SU-DHL-6 (cell line): ENCODE measurements at regions not wholly inside any gene's neighbourhood (a gene's known extent, or its start where the extent isn't known, plus 50 kb on each side); places are given as distances from the start of the nearest gene placed in this dataset.

ENCODE experiments used
- H2AFZ ChIP-seq: fragments of 200-600 bp; sonication (generic); 2 replicates; pipeline ENCODE4 v1.6.1; 2014; ENCODE audit warnings: low read depth, mild to moderate bottlenecking, moderate library complexity, mixed read lengths, antibody characterized with exemption, low read length; ENCODE audit not compliant: severe bottlenecking
- H3F3A ChIP-seq: fragments of 200-600 bp; shearing (Covaris generic); 2 replicates; pipeline ENCODE4 v1.6.0; 2016; ENCODE audit warnings: antibody characterized with exemption, mild to moderate bottlenecking; ENCODE audit not compliant: insufficient read depth
- H3K27ac ChIP-seq: fragments of 200-600 bp; sonication (generic); 2 replicates; pipeline ENCODE4 v1.5.1; 2016; ENCODE audit warnings: low read depth, mild to moderate bottlenecking, low read length, moderate library complexity, mixed read lengths
- H3K27me3 ChIP-seq: fragments of 200-600 bp; sonication (generic), shearing (Covaris generic); 2 replicates; pipeline ENCODE4 v1.6.0; 2014; ENCODE audit warnings: mild to moderate bottlenecking, low read length
- H3K36me3 ChIP-seq: fragments of 200-600 bp; sonication (generic); 2 replicates; pipeline ENCODE4 v1.6.1; 2014; ENCODE audit warnings: mild to moderate bottlenecking, low read length, mixed read lengths
- H3K4me2 ChIP-seq: fragments of 300-600, 200-600 bp; shearing (Covaris generic), sonication (generic); 2 replicates; pipeline ENCODE4 v1.6.0; 2014; ENCODE audit warnings: low read length, low read depth, mild to moderate bottlenecking; ENCODE audit not compliant: poor library complexity, severe bottlenecking
- H3K4me3 ChIP-seq: fragments of 200-600 bp; sonication (generic); 2 replicates; pipeline ENCODE4 v1.5.1; 2014; ENCODE audit warnings: antibody characterized with exemption, low read length, mild to moderate bottlenecking, mixed read lengths; ENCODE audit not compliant: insufficient read depth, poor library complexity, severe bottlenecking
- H3K79me2 ChIP-seq: fragments of 200-600 bp; sonication (generic); 2 replicates; pipeline ENCODE4 v1.6.1; 2014; ENCODE audit warnings: mild to moderate bottlenecking, low read length, moderate library complexity; ENCODE audit not compliant: insufficient read depth
- H3K9ac ChIP-seq: fragments of 200-600 bp; sonication (generic); 2 replicates; pipeline ENCODE4 v1.7.0; 2014; ENCODE audit warnings: mild to moderate bottlenecking, low read length
- H3K9me2 ChIP-seq: fragments of 200-600 bp; sonication (generic); replicated peaks from 2 replicates; pipeline ENCODE4 v1.6.1; 2014; ENCODE audit warnings: low read length; ENCODE audit not compliant: insufficient read depth
- H3K9me3 ChIP-seq: fragments of 200-600 bp; sonication (generic); 2 replicates; pipeline ENCODE4 v1.6.1; 2014; ENCODE audit warnings: low read length, mixed read lengths; ENCODE audit not compliant: insufficient read depth
- H4K20me1 ChIP-seq: fragments of 200-600 bp; sonication (generic); 2 replicates; pipeline ENCODE4 v1.6.1; 2014; ENCODE audit warnings: low read depth, mild to moderate bottlenecking, antibody characterized with exemption, low read length, moderate library complexity, mixed read lengths
- EZH2phosphoT487 ChIP-seq: fragments of 200-600 bp; sonication (generic), shearing (Covaris generic); conservative IDR thresholded peaks from 2 replicates; pipeline ENCODE4 v1.6.1; 2018; ENCODE audit warnings: mild to moderate bottlenecking, antibody characterized with exemption, low read length, moderate library complexity, mixed read lengths
- TF ChIP-seq, protein P1 (sequence below): fragments of 200-600 bp; sonication (generic); IDR thresholded peaks from one replicate; pipeline ENCODE4 v1.5.1; 2017; ENCODE audit warnings: antibody characterized with exemption, mild to moderate bottlenecking, low read length, moderate library complexity; ENCODE audit not compliant: insufficient read depth, poor library complexity, severe bottlenecking

DNA sequence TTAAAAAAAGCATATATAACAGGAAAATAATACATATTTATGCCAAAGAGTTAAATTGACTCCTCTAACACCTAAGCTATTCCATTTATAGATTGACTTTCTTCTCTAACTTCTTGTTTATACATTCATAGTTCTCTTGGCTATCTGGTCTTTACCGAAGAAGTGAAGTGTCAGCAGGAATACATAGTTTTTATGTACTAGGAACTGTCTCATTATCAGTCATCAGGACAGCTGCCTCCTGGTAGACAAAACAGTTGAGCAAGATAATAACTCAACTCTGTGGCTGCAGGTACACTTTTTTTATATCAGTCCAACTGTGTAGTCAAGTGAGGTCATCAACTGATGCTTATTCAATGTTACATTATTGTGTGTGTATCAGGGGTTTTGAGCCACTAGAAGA lies 1436.0 kb upstream of the NUDT12 start:
- TF ChIP-seq EZH2phosphoT487 = no peak
- TF ChIP-seq, protein P1, sequence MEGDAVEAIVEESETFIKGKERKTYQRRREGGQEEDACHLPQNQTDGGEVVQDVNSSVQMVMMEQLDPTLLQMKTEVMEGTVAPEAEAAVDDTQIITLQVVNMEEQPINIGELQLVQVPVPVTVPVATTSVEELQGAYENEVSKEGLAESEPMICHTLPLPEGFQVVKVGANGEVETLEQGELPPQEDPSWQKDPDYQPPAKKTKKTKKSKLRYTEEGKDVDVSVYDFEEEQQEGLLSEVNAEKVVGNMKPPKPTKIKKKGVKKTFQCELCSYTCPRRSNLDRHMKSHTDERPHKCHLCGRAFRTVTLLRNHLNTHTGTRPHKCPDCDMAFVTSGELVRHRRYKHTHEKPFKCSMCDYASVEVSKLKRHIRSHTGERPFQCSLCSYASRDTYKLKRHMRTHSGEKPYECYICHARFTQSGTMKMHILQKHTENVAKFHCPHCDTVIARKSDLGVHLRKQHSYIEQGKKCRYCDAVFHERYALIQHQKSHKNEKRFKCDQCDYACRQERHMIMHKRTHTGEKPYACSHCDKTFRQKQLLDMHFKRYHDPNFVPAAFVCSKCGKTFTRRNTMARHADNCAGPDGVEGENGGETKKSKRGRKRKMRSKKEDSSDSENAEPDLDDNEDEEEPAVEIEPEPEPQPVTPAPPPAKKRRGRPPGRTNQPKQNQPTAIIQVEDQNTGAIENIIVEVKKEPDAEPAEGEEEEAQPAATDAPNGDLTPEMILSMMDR = no peak

DNA sequence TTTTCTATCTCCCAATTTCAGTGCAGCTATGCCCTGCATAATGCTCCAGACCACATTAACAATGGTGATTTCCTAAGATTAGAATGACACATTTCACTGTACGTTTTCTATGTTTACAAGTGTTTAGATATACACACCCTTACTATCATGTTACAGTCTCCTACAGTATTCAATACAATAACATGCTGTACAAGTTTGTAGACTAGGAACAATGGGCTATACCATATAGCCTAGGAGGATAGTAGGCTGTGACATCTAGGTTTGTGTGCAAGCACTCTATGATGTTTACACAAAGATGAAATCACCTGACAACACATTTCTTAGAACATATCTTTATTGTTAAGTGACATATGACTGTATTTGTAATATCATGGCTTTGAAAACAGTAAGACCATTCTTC lies 1435.6 kb upstream of the NUDT12 start:
- Histone ChIP-seq H3K27me3 (no peaks in the 10 kb centered on the region), H3K9me2 (no peaks in the 10 kb centered on the region), H2AFZ (no peak overlapping the region), H3K27ac (no peak overlapping the region), H3K9me3 (no peaks in the 10 kb centered on the region), H3K79me2 (no peaks in the 10 kb centered on the region), H3K9ac (no peak overlapping the region), H4K20me1 (no peaks in the 10 kb centered on the region), H3K4me3 (no peak overlapping the region), H3K4me2 (no peak overlapping the region), H3F3A (no peaks in the 10 kb centered on the region), H3K36me3 (no peaks in the 10 kb centered on the region)
- no peak for TF ChIP-seq EZH2phosphoT487
- TF ChIP-seq, protein P1 = no peak

More for the DNA sequence above, 1436.0 kb upstream of the NUDT12 start:
- Histone ChIP-seq H2AFZ (no peak overlapping the region), H3K9me3 (no peaks in the 10 kb centered on the region), H4K20me1 (no peaks in the 10 kb centered on the region), H3K4me3 (no peak overlapping the region), H3K36me3 (no peaks in the 10 kb centered on the region), H3F3A (no peaks in the 10 kb centered on the region), H3K27ac (no peak overlapping the region), H3K79me2 (no peaks in the 10 kb centered on the region), H3K4me2 (no peak overlapping the region), H3K9ac (no peak overlapping the region), H3K27me3 (no peaks in the 10 kb centered on the region), H3K9me2 (no peaks in the 10 kb centered on the region)

DNA sequence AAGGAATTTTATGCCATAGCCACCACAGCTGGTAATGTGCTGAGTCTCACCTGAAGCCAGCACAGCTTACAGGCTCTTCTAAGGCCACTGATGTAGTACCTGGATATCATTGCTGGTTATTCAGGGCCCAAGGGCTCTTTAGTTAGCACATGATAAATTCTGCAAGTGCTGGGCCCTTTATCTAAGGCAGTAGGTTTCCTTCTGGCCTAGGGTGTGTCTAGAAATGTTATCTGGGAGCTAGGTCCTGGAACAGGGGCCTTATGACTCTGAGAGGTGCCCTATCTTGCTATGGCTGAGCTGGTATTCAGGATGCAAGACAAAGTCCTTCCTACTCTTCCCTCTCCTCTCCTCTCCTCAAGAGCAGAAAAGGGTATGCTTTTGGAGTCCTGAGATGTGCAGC lies 1424.5 kb upstream of the NUDT12 start:
- no peaks in the 10 kb centered on the region for H3F3A ChIP-seq
- H3K9ac ChIP-seq = no peak overlapping the region
- no peak overlapping the region for H3K4me2 ChIP-seq
- TF ChIP-seq, protein P1 = no peak
- no peak for TF ChIP-seq EZH2phosphoT487
- H3K27ac ChIP-seq = no peak overlapping the region
- no peaks in the 10 kb centered on the region for H3K27me3 ChIP-seq
- no peak overlapping the region for H2AFZ ChIP-seq
- no peaks in the 10 kb centered on the region for H3K9me2 ChIP-seq
- H4K20me1 ChIP-seq = no peaks in the 10 kb centered on the region
- H3K4me3 ChIP-seq = no peak overlapping the region
- no peaks in the 10 kb centered on the region for H3K79me2 ChIP-seq
- H3K36me3 ChIP-seq = no peaks in the 10 kb centered on the region
- H3K9me3 ChIP-seq = no peaks in the 10 kb centered on the region

DNA sequence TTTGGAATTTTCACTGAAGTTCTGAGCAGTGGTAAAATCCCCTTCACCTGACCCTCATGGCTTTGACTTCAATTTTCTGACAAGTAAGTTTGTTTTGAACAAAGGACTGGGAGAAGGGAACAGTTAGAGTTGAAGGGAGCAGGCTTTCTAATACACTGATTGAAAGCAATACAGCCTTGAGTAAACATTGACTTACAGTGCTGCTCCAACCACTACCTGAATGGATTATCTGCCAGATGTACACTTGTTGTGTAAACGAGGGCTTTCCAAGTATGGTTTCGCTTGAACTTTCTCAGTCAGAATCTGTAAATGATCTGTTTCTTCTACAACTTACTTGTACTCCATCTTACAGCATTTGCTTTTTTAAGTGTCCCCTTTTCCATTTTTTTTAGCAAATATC lies 1414.9 kb upstream of the NUDT12 start:
- H3K4me3 ChIP-seq = no peak overlapping the region
- H3K9me3 ChIP-seq = no peaks in the 10 kb centered on the region
- no peaks in the 10 kb centered on the region for H3K27me3 ChIP-seq
- TF ChIP-seq, protein P1 = no peak
- no peak for TF ChIP-seq EZH2phosphoT487
- no peaks in the 10 kb centered on the region for H3K36me3 ChIP-seq
- no peak overlapping the region for H3K4me2 ChIP-seq
- no peak overlapping the region for H2AFZ ChIP-seq
- no peak overlapping the region for H3K27ac ChIP-seq
- H3F3A ChIP-seq = no peaks in the 10 kb centered on the region
- no peaks in the 10 kb centered on the region for H4K20me1 ChIP-seq
- no peaks in the 10 kb centered on the region for H3K9me2 ChIP-seq
- no peaks in the 10 kb centered on the region for H3K79me2 ChIP-seq
- H3K9ac ChIP-seq = no peak overlapping the region
